ENCODE measurements at regions not wholly inside any gene's neighbourhood (a gene's known extent, or its start where the extent isn't known, plus 50 kb on each side); places are given as distances from the start of the nearest gene placed in this dataset.

GRCh38 chr14:39984323-39984722 is 552.1 kb upstream of the FBXO33 start:
- no peak for DNase-seq (ENCODE audit: low spot score)

DNA sequence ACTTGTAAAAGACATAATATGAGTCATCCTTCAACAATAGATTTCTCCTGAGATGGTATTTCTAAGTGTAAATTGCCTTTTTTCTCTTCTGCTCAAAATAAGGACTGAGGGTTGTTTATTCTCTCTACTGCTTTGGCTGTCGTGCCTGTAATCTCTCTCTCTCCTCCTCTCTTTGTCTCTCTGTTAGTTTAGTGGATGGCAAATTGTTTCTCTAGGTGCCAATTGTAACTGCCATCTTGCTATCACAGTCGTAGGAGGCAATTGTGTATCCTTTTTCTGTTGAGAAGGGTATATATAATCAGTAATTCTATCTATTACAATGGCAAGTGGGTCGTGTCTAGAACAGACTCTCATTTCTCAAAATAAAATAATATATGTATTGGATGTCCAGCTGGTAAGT is 545.0 kb upstream of the FBXO33 start:
- no peak for DNase-seq (ENCODE audit: low spot score)

- no peak for DNase-seq (ENCODE audit: low spot score)
Observed at GRCh38 chr14:39974036-39974435, 541.8 kb upstream of the FBXO33 start.

DNA sequence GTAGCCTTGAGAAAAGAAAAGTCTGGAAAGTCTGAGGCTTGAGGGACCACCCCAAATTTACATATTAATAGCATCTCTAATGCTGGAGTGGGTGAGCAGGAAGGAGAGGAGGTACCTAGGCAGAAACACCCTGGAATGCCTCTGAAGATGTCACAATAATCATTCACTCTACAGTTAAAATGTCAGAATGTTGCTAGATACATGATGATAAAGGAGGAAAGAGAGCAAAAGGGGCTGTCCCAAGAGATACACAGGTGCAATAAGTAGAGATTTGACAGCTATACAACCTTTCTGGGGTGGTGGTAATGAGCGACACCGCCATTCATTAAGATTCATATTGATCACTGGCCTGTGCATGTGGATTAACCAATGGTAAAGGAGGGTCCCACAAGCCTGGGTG is 540.5 kb upstream of the FBXO33 start:
- DNase-seq (ENCODE audit: low spot score) = no peak

- DNase-seq (ENCODE audit: low spot score) = no peak
Observed at GRCh38 chr14:39967885-39968284, 535.7 kb upstream of the FBXO33 start.

DNA sequence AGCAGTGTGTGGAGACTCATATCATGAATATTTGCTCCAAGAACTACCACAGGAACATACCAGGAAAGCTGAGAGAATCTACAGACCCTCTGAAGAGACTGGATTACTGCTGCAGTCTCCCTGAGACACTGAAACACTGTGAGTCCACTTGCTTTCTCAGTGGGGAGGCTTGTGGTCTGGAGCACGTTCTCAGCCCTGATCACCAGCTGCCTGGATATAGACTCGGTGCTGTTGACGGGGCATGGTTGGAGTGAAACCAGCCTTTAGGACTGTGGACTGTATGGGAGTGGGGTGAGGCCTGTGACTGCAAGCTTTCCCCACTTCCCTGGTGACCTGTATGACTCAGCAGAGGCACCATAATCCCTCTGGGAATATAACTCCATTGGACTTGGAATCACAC is 525.8 kb upstream of the FBXO33 start:
- DNase-seq (ENCODE audit: low spot score) = no peak

DNA sequence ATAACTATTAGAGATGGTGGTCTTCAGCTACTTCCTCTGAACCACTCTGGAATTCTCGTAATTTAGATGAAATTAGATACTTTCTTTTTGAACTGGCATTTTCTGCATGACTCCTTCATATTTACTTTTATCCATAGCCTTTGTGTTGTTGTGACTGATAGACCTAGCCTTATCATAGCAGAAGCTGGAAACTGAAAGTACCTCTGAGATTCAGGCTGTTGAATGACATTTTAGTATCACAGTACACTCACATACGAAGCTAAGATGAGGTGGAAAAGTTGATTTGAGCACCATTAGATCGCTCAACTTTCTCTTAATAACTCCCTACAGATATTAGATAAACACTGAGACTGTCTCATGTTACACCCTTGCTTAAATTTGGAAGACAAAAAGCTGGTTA is 525.1 kb upstream of the FBXO33 start:
- no peak for DNase-seq (ENCODE audit: low spot score)

DNA sequence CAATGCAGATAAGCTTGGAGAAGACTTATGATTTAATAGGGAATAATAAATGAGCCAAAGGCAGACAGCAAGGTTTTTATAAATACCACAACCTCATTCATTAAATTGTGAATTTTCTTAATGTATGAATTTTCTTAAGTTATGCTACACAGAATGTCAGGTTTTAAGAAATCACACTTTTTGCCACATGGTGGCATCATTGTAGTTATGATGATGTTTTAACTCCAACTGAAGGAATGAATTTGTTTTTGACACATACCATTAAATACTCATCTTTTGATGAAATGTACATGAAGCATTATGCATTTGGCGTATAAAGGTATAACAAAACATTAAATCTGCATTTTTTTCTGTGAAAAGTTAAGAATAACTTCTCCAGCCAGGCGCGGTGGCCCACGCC is 524.1 kb upstream of the FBXO33 start:
- DNase-seq (ENCODE audit: low spot score) = no peak

GRCh38 chr14:39948235-39948634 is 516.0 kb upstream of the FBXO33 start:
- DNase-seq (ENCODE audit: low spot score) = no peak

GRCh38 chr14:39946807-39947206 is 514.6 kb upstream of the FBXO33 start:
- no peak for DNase-seq (ENCODE audit: low spot score)

DNA sequence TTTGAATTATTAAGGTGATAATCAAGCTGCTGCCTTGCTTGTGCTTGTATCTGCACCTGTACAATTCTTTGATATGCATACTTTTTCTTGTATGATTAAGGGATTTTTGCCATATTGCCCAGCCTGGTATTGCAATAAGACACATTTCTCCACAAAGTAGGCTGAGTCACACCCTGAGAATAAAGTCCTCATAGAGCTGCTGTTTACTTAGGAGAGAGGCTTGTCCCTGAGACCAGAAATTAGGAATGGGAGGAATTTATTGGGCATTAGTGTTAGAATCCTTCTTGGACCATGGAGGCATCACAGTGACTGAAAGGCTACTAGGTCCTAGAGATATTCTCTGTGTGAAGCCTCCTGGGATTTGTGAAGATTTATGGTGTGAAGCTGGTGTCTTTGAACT is 506.8 kb upstream of the FBXO33 start:
- DNase-seq (ENCODE audit: low spot score) = no peak

- no peak for DNase-seq (ENCODE audit: low spot score)
Observed at GRCh38 chr14:39912192-39913100, 480.2 kb upstream of the FBXO33 start.

GRCh38 chr14:39897657-39898056 is 465.4 kb upstream of the FBXO33 start:
- DNase-seq (ENCODE audit: low spot score) = no peak

GRCh38 chr14:39890026-39890425 is 457.8 kb upstream of the FBXO33 start:
- DNase-seq (ENCODE audit: low spot score) = no peak

DNA sequence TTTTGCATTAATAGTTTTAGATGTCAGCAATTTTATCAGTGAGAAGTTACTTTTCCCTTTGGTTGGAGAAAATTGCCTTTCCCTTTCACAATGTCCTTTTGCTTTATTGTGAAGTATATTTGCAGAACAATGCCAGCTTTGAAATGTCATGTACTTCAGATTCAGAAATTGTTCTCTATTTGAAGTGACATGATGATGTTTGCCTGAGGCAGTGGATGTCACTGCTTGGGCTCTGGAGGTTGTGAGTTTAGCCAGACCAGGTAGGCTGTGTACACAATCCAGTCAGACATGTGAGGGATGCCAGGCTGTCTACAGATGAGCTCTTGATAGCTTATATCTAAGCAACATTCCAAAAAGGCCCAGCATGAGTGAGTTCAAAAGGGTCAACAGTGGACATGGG is 451.9 kb upstream of the FBXO33 start:
- no peak for DNase-seq (ENCODE audit: low spot score)

- no peak for DNase-seq (ENCODE audit: low spot score)
Observed at GRCh38 chr14:39880965-39881364, 448.7 kb upstream of the FBXO33 start.

GRCh38 chr14:39880106-39880695 is 448.0 kb upstream of the FBXO33 start:
- DNase-seq (ENCODE audit: low spot score) = no peak

DNA sequence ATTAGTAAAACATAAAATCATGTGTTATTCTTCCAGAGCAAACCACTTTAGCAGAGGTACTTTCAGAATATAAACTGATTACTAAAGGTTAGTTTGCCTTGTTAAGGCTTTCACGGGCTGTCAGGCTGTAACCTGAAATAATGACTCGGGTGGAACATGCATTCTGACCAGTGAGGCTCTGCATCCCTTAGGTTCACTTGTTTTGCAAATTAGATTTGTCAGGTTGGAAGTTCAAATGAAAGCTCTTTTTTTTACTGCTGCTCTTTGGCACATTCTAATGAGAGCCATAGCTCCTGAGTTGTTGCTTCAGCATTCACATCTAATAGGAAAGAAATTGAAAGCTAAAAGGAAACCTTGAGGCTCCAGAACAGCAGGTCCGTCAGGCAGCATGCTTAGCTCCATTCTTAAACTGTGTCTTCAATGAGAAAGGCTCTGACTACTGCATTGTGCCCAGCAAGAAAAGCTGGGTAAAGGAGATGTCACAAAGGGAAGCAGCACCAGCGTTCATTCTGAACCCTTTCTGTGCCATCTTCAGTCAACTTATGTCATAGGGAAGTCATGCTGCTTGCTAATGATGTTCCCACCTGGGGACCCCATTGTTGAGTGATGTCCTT is 445.5 kb upstream of the FBXO33 start:
- no peak for DNase-seq (ENCODE audit: low spot score)

DNA sequence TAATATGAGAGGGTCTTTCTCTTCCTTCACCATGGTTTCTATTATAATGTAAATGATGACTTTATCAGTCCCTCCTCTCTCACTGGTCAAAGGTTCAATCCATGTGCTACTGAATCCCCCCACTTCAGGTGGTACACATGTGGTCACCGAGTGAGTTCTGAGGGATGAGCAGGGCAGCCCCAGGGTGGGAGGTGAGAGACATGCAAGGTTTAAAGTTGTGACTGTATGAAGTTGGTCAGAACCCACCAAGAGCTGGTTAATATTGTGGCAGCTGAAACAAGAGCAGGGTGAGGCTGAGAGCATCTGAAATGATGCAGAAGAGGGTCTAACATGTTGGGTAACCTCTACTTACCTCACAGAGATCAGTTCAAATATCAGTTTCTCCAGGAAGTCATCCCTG is 444.7 kb upstream of the FBXO33 start:
- no peak for DNase-seq (ENCODE audit: low spot score)

DNA sequence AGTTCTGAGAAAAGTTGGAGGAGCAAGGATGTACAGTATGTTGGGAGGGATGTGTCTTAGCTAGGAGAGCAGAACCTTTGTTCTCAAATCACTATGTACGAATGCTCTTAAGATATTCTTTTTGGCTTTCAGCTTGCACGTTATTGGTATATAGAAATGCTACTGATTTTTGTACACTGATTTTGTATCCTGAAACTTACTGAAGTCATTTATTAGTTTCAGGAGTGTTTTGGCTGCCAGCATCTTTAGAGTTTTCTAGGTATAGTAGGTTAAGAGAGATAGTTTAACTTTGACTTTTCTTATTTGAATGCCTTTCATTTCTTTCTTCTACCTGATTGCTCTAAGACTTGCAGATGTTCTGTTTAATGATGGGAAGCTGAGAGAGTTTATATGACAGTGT is 442.8 kb upstream of the FBXO33 start:
- no peak for DNase-seq (ENCODE audit: low spot score)

- DNase-seq (ENCODE audit: low spot score) = no peak
Observed at GRCh38 chr14:39873791-39874190, 441.6 kb upstream of the FBXO33 start.

GRCh38 chr14:39868949-39869348 is 436.7 kb upstream of the FBXO33 start:
- no peak for DNase-seq (ENCODE audit: low spot score)

- DNase-seq (ENCODE audit: low spot score) = no peak
Observed at GRCh38 chr14:39868251-39868650, 436.0 kb upstream of the FBXO33 start.
